DMS153 (cell line): ENCODE measurements at regions not wholly inside any gene's neighbourhood (a gene's known extent, or its start where the extent isn't known, plus 50 kb on each side); places are given as distances from the start of the nearest gene placed in this dataset.

ENCODE experiments used
- DNase-seq: peaks from one replicate; lab custom pipeline; 2025; lab: John Stamatoyannopoulos, UW

- no peak for DNase-seq
These were observed 877.7 kb downstream of the MRPL39 start for GRCh38 chr21:24729568-24729967.

GRCh38 chr21:24727803-24728440 is 879.4 kb downstream of the MRPL39 start:
- no peak for DNase-seq

GRCh38 chr21:24716281-24716918 is 890.9 kb downstream of the MRPL39 start:
- DNase-seq, result no peak

- no peak for DNase-seq
These were observed 892.6 kb downstream of the MRPL39 start for GRCh38 chr21:24714646-24715200.

GRCh38 chr21:24705201-24705600 is 902.1 kb downstream of the MRPL39 start:
- no peak for DNase-seq

- no peak for DNase-seq
These were observed 913.5 kb downstream of the MRPL39 start for GRCh38 chr21:24693779-24694178.

- no peak for DNase-seq
These were observed 925.8 kb downstream of the MRPL39 start for GRCh38 chr21:24681456-24681855.

- DNase-seq, result no peak
These were observed 935.4 kb downstream of the MRPL39 start for GRCh38 chr21:24671901-24672300.

- no peak for DNase-seq
These were observed 948.4 kb downstream of the MRPL39 start for GRCh38 chr21:24658926-24659325.

- DNase-seq, result no peak
These were observed 949.3 kb downstream of the MRPL39 start for GRCh38 chr21:24658026-24658425.

- no peak for DNase-seq
These were observed 957.6 kb downstream of the MRPL39 start for GRCh38 chr21:24649691-24650090.

GRCh38 chr21:24636696-24637095 is 970.6 kb downstream of the MRPL39 start:
- no peak for DNase-seq

GRCh38 chr21:24634749-24635148 is 972.5 kb downstream of the MRPL39 start:
- no peak for DNase-seq

- DNase-seq, result no peak
These were observed 978.7 kb downstream of the MRPL39 start for GRCh38 chr21:24628536-24628935.

- no peak for DNase-seq
These were observed 979.2 kb downstream of the MRPL39 start for GRCh38 chr21:24628046-24628445.

- no peak for DNase-seq
These were observed 989.5 kb downstream of the MRPL39 start for GRCh38 chr21:24617819-24618218.

- no peak for DNase-seq
These were observed 1013.2 kb downstream of the MRPL39 start for GRCh38 chr21:24594082-24594481.

GRCh38 chr21:24590261-24590660 is 1017.0 kb downstream of the MRPL39 start:
- no peak for DNase-seq

GRCh38 chr21:24583473-24583872 is 1023.8 kb downstream of the MRPL39 start:
- no peak for DNase-seq

- DNase-seq, result no peak
These were observed 1030.0 kb downstream of the MRPL39 start for GRCh38 chr21:24577301-24577700.

GRCh38 chr21:24561291-24561690 is 1046.0 kb downstream of the MRPL39 start:
- DNase-seq, result no peak

GRCh38 chr21:24552491-24552890 is 1054.8 kb downstream of the MRPL39 start:
- DNase-seq, result no peak

GRCh38 chr21:24545807-24546361 is 1061.4 kb downstream of the MRPL39 start:
- no peak for DNase-seq
